ENCODE measurements at regions not wholly inside any gene's neighbourhood (a gene's known extent, or its start where the extent isn't known, plus 50 kb on each side); places are given as distances from the start of the nearest gene placed in this dataset.
A peak's percentile ranks its signal among the peaks of the same experiment; 100 is the strongest.
"Not testable (repeated sequence)": the region's sequence is repeated elsewhere in the genome, so short reads cannot be mapped to it uniquely, and the experiment has no call there.

DNA sequence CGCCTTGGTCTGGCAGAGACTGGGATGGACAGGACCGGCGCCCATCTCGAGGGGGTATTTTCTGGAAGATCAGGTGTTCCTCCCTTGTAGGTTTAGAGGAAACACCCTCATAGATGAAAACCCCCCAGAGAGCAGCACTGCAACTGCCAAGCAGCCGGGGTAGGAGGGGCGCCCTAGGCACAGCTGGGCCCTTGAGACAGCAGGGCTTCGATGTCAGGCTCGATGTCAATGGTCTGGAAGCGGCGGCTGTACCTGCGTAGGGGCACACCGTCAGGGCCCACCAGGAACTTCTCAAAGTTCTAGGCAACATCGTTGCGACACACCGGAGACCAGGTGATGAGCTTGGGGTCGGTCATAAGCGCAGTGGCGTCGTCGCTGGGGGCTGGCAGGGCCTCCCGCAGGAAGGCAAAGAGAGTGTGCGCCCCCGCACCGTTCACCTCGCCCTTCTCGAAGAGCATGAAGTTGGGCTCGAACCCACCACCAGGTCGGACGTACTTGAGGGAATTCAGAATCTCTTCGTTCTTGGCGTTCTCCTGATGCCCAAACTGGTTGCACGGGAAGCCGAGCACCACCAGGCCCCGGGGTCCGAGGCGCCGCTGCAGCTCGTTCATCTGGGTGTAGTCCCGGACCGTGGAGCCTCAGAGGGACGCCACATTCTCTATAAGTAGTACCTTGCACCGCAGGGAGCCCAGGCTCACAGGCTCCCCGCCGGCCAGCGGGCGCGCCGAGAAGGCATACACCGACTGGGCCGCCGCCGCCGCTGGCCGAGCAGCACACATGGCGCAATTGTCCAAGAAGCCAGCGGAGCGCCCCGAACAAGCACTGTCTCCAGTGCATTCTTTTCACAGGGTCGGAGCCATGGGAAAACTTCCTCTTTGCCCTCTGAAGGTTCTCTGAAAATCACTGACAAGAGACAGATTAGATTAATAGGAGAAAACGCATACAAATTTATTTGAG lies 59.0 kb upstream of the ATXN3L start:
- H2AFZ ChIP-seq (ENCODE audit: insufficient read depth, low read length, poor library complexity); H3K4me3 ChIP-seq (ENCODE audit: low read depth, low read length); H4K8ac ChIP-seq (ENCODE audit: low read depth, low read length); H3K79me1 ChIP-seq (ENCODE audit: low read length); H3K18ac ChIP-seq (ENCODE audit: low read length); DNase-seq; H3K27ac ChIP-seq (ENCODE audit: low read depth, low read length); H3K4me1 ChIP-seq (ENCODE audit: control insufficient read depth in 1 of 2, insufficient read depth in 2 of 2, low read length in 2 of 2); H3K14ac ChIP-seq (ENCODE audit: low read length); H3K79me2 ChIP-seq (ENCODE audit: control insufficient read depth, insufficient read depth, low read length, poor library complexity); H4K91ac ChIP-seq (ENCODE audit: low read depth, low read length); H3K4ac ChIP-seq (ENCODE audit: low read depth, low read length); H4K12ac ChIP-seq (ENCODE audit: low read depth, low read length); H2BK5ac ChIP-seq (ENCODE audit: low read depth, low read length, poor library complexity); H3K9me3 ChIP-seq (ENCODE audit: insufficient read depth, low read depth, low read length); H3K9ac ChIP-seq (ENCODE audit: low read length); H2AK5ac ChIP-seq (ENCODE audit: low read length); H2BK120ac ChIP-seq (ENCODE audit: insufficient read depth, low read length, poor library complexity); H3K27me3 ChIP-seq (ENCODE audit: insufficient read depth, low read length); H3K23ac ChIP-seq (ENCODE audit: low read length); H3K36me3 ChIP-seq (ENCODE audit: control insufficient read depth in 1 of 2, insufficient read depth in 2 of 2, low read length in 2 of 2); H3K4me2 ChIP-seq (ENCODE audit: low read length): not testable (repeated sequence)
- no CpG with 5 or more reads among the region's 60 CpGs for WGBS (ENCODE audit: extremely low coverage, insufficient coverage, insufficient read length)
- H2BK12ac ChIP-seq (ENCODE audit: low read length) = peak overlapping the region; percentile 40

DNA sequence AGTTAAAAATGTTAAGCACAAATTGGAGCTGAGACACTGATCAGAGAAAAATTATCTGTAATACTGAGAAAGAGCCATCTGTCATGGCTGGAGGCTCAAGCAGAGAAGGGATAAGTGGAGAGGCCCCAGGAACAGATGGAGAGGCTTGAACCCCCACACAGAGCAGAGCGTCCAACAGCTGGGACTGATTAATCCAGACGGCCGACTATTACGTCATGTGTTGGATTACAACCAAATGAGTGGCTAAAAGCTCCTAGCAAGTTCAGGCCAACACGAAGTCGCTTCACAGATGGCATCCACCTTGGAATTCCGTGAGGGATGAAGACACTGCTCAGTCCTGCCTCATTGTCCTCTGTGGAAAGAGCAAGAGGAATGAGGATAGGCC lies 57.7 kb upstream of the ATXN3L start:
- Histone ChIP-seq H3K27ac (ENCODE audit: low read depth, low read length) (no peak overlapping the region), H2AFZ (ENCODE audit: insufficient read depth, low read length, poor library complexity) (no peak overlapping the region), H2BK120ac (ENCODE audit: insufficient read depth, low read length, poor library complexity) (no peak overlapping the region), H3K4me1 (ENCODE audit: control insufficient read depth in 1 of 2, insufficient read depth in 2 of 2, low read length in 2 of 2) (no peaks in the 10 kb centered on the region), H2AK5ac (ENCODE audit: low read length) (no peak overlapping the region), H3K9me3 (ENCODE audit: insufficient read depth, low read depth, low read length) (no peaks in the 10 kb centered on the region), H3K9ac (ENCODE audit: low read length) (no peak overlapping the region), H3K4me2 (ENCODE audit: low read length) (no peak overlapping the region), H3K4me3 (ENCODE audit: low read depth, low read length) (no peak overlapping the region), H3K18ac (ENCODE audit: low read length) (no peak overlapping the region), H3K36me3 (ENCODE audit: control insufficient read depth in 1 of 2, insufficient read depth in 2 of 2, low read length in 2 of 2) (no peaks in the 10 kb centered on the region), H2BK12ac (ENCODE audit: low read length) (no peak overlapping the region), H3K79me1 (ENCODE audit: low read length) (no peaks in the 10 kb centered on the region), H3K79me2 (ENCODE audit: control insufficient read depth, insufficient read depth, low read length, poor library complexity) (no peaks in the 10 kb centered on the region), H3K14ac (ENCODE audit: low read length) (no peak overlapping the region), H2BK5ac (ENCODE audit: low read depth, low read length, poor library complexity) (no peak overlapping the region), H4K12ac (ENCODE audit: low read depth, low read length) (no peak overlapping the region), H3K23ac (ENCODE audit: low read length) (no peak overlapping the region), H3K4ac (ENCODE audit: low read depth, low read length) (no peak overlapping the region), H3K27me3 (ENCODE audit: insufficient read depth, low read length) (no peaks in the 10 kb centered on the region), H4K8ac (ENCODE audit: low read depth, low read length) (no peak overlapping the region), H4K91ac (ENCODE audit: low read depth, low read length) (no peak overlapping the region)
- peak in 1 of 2 donors; percentile 25 for DNase-seq
- no CpG with 5 or more reads among the region's 7 CpGs for WGBS (ENCODE audit: extremely low coverage, insufficient coverage, insufficient read length)

DNA sequence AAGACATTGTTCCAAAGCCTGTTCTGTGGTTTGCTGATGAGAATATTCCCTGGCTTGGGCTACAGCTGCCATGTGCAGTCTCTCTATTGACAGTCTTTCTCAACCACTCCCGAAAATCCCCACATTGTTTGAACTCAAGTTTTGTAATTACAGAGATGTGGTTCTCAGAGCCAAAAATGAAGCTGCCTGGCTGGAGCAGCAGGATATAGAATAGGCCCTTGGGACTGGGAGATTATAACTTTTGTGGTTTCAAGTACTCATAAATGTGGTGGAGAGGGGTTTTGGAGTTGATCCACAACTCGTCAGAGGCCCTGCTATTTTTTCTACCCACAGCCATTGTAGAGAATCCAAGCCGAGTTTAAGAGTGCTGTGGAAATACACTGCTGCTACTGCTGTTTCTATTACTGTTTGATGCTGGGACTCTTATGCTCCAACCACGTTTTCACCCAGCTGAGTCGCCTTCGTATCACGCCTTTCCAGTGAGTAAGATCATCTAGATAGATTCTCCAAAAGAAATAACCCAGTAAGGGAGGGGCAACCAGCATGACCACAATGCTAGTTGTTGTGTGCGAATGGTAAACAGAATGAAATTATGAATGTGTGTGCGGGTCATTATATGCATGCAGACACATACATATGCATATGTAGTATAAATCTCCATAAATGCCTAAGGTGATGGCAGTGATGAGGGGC lies 57.1 kb upstream of the ATXN3L start:
- Histone ChIP-seq H4K91ac (ENCODE audit: low read depth, low read length) (no peak overlapping the region), H4K8ac (ENCODE audit: low read depth, low read length) (no peak overlapping the region), H3K4me3 (ENCODE audit: low read depth, low read length) (no peak overlapping the region), H3K79me1 (ENCODE audit: low read length) (no peaks in the 10 kb centered on the region), H3K4me2 (ENCODE audit: low read length) (no peak overlapping the region), H3K4ac (ENCODE audit: low read depth, low read length) (no peak overlapping the region), H2BK5ac (ENCODE audit: low read depth, low read length, poor library complexity) (no peak overlapping the region), H3K79me2 (ENCODE audit: control insufficient read depth, insufficient read depth, low read length, poor library complexity) (no peaks in the 10 kb centered on the region), H3K23ac (ENCODE audit: low read length) (no peak overlapping the region), H3K27me3 (ENCODE audit: insufficient read depth, low read length) (no peaks in the 10 kb centered on the region), H3K18ac (ENCODE audit: low read length) (no peak overlapping the region), H3K9ac (ENCODE audit: low read length) (no peak overlapping the region), H4K12ac (ENCODE audit: low read depth, low read length) (no peak overlapping the region), H3K14ac (ENCODE audit: low read length) (no peak overlapping the region), H3K36me3 (ENCODE audit: control insufficient read depth in 1 of 2, insufficient read depth in 2 of 2, low read length in 2 of 2) (no peaks in the 10 kb centered on the region), H3K27ac (ENCODE audit: low read depth, low read length) (no peak overlapping the region), H2BK120ac (ENCODE audit: insufficient read depth, low read length, poor library complexity) (no peak overlapping the region), H2AFZ (ENCODE audit: insufficient read depth, low read length, poor library complexity) (no peak overlapping the region), H3K4me1 (ENCODE audit: control insufficient read depth in 1 of 2, insufficient read depth in 2 of 2, low read length in 2 of 2) (no peaks in the 10 kb centered on the region), H3K9me3 (ENCODE audit: insufficient read depth, low read depth, low read length) (no peaks in the 10 kb centered on the region), H2BK12ac (ENCODE audit: low read length) (no peak overlapping the region), H2AK5ac (ENCODE audit: low read length) (no peak overlapping the region)
- peak; percentile 47 to 64 for DNase-seq
- no CpG with 5 or more reads among the region's 9 CpGs for WGBS (ENCODE audit: extremely low coverage, insufficient coverage, insufficient read length)

DNA sequence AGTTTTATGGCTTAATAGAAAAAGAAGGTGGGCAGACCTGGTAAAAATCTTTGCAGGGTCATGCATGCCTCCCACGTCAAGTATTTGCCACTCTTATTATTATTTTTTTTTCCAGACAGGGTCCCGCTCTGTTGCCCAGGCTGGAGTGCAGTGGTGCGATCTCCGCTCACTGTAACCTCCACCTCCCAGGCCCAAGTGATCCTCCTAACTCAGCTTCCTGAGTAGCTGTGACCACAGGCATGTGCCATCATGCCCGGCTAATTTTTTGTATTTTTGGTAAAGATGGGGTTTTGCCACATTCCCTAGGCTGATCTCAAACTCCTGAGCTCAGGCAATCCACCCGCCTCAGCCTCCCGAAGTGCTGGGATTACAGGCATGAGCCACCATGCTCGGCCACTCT lies 55.7 kb upstream of the ATXN3L start:
- not testable (repeated sequence) for H3K18ac ChIP-seq (ENCODE audit: low read length); H3K27me3 ChIP-seq (ENCODE audit: insufficient read depth, low read length); H3K36me3 ChIP-seq (ENCODE audit: control insufficient read depth in 1 of 2, insufficient read depth in 2 of 2, low read length in 2 of 2); H2AK5ac ChIP-seq (ENCODE audit: low read length); H3K9me3 ChIP-seq (ENCODE audit: insufficient read depth, low read depth, low read length); H3K14ac ChIP-seq (ENCODE audit: low read length); H3K4me3 ChIP-seq (ENCODE audit: low read depth, low read length); H2BK5ac ChIP-seq (ENCODE audit: low read depth, low read length, poor library complexity); H3K4ac ChIP-seq (ENCODE audit: low read depth, low read length); DNase-seq; H2AFZ ChIP-seq (ENCODE audit: insufficient read depth, low read length, poor library complexity); H2BK120ac ChIP-seq (ENCODE audit: insufficient read depth, low read length, poor library complexity); H3K79me1 ChIP-seq (ENCODE audit: low read length); H2BK12ac ChIP-seq (ENCODE audit: low read length); H4K91ac ChIP-seq (ENCODE audit: low read depth, low read length); H3K23ac ChIP-seq (ENCODE audit: low read length); H3K4me2 ChIP-seq (ENCODE audit: low read length); H4K8ac ChIP-seq (ENCODE audit: low read depth, low read length); H4K12ac ChIP-seq (ENCODE audit: low read depth, low read length); H3K4me1 ChIP-seq (ENCODE audit: control insufficient read depth in 1 of 2, insufficient read depth in 2 of 2, low read length in 2 of 2); H3K79me2 ChIP-seq (ENCODE audit: control insufficient read depth, insufficient read depth, low read length, poor library complexity); H3K9ac ChIP-seq (ENCODE audit: low read length); H3K27ac ChIP-seq (ENCODE audit: low read depth, low read length)
- no CpG with 5 or more reads among the region's 8 CpGs for WGBS (ENCODE audit: extremely low coverage, insufficient coverage, insufficient read length)

Measured in trophoblast cell (in vitro differentiated cells and primary cell).